ENCODE measurements at regions not wholly inside any gene's neighbourhood (a gene's known extent, or its start where the extent isn't known, plus 50 kb on each side); places are given as distances from the start of the nearest gene placed in this dataset.

DNA sequence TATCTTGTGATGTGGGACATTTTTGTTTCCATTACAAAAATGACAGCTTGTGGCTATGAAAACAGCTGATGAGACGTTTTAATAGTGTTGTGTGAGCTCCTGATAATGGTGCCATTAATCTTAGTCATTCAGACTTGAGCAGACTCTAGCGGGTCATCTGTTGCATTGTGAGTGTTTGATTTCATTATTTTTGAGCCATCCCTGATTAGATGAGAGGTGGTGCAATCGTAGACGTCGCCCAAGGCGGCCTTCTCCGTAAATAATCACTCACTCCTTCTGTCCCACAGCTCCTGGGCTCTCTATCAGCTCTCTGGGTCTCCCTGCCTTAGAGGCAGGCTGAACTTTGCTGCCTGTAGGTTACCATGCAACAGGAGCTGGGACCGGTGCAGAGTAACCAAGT is 528.0 kb upstream of the SGCG start:
- TF ChIP-seq, protein P1, sequence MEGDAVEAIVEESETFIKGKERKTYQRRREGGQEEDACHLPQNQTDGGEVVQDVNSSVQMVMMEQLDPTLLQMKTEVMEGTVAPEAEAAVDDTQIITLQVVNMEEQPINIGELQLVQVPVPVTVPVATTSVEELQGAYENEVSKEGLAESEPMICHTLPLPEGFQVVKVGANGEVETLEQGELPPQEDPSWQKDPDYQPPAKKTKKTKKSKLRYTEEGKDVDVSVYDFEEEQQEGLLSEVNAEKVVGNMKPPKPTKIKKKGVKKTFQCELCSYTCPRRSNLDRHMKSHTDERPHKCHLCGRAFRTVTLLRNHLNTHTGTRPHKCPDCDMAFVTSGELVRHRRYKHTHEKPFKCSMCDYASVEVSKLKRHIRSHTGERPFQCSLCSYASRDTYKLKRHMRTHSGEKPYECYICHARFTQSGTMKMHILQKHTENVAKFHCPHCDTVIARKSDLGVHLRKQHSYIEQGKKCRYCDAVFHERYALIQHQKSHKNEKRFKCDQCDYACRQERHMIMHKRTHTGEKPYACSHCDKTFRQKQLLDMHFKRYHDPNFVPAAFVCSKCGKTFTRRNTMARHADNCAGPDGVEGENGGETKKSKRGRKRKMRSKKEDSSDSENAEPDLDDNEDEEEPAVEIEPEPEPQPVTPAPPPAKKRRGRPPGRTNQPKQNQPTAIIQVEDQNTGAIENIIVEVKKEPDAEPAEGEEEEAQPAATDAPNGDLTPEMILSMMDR (conservative IDR thresholded peaks at IDR 0.05; ENCODE audit: low read length), result no peak
- no peak overlapping the region for H3K4me3 ChIP-seq (ENCODE audit: low read length)
- no peak for DNase-seq (ENCODE audit: low read depth)

DNA sequence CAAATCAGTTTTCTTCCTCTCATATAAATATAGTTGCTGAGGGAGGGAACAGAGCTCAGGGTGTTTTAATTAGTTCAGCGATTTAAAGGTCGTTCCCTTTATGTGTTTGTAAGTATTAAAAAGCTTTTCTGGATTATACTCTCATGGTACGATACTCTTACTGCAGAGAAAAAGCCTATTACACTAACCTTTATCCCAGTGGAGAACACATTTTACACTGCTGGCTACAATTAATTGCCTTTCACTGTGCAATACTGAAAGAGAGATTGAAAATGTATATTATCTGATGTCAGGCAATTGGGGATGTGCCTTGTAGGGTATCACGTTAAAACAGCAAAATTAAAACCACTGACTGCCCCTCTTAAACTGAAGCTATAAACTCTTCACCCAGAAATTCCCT is 526.9 kb upstream of the SGCG start:
- TF ChIP-seq, protein P1 (conservative IDR thresholded peaks at IDR 0.05; ENCODE audit: low read length), result no peak
- DNase-seq (ENCODE audit: low read depth), result no peak
- no peak overlapping the region for H3K4me3 ChIP-seq (ENCODE audit: low read length)

DNA sequence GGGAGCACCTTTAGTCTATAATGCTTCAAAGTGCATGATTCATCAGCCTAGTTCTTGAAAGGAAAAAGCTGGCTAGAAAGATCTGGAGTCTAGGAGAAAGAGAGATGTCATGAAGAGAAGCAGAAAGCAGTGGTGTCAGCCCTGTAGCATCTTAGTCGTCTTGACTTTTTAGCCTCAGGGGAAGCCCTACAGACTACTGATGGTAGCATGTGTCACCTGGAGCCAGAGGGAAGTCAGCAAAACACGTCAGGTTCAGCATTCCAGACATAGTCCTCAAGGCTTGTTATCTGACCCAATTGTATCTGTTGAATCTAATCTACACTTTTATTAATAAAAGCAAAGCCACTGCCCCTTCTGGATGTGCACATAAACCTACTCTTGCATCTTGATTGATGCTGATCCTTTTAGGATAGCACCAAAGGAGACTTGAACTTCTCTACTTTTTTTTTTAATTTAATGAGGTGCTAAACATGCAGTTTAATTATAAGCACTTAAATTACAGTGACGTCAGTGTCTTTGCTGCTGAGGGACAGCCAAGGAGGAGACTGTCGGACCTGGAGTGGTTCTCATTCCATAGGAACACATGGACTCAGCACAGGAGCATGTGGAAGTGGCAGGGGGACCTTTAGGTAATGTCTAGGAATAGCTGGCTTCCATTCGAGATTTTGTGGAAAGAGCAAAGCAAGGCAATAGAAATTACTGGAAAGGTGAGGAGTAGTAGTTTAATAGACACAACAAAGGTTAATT is 525.5 kb upstream of the SGCG start:
- TF ChIP-seq, protein P1 (conservative IDR thresholded peaks at IDR 0.05; ENCODE audit: low read length), result no peak
- H3K4me3 ChIP-seq (ENCODE audit: low read length), result no peak overlapping the region
- no peak for DNase-seq (ENCODE audit: low read depth)

DNA sequence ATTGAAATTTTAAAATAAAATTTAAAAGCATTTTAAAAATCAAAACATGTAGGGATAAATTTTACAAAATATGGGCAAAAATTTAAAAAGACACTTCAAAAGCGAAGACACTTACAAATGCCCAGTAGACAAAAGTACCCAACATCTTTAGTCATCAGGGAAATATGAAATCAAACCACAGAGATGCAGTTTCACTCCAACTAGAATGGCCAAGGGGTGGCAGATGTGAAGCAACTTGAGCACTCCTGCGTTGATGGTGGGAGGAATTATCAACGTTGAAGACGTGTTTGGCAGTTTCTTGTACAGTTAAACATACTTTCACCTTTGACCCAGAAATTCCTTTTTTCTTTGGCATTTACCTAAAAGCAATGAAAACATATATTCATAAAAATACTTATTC is 518.0 kb upstream of the SGCG start:
- no peak overlapping the region for H3K4me3 ChIP-seq (ENCODE audit: low read length)
- TF ChIP-seq, protein P1 (conservative IDR thresholded peaks at IDR 0.05; ENCODE audit: low read length), result no peak
- DNase-seq (ENCODE audit: low read depth), result no peak

DNA sequence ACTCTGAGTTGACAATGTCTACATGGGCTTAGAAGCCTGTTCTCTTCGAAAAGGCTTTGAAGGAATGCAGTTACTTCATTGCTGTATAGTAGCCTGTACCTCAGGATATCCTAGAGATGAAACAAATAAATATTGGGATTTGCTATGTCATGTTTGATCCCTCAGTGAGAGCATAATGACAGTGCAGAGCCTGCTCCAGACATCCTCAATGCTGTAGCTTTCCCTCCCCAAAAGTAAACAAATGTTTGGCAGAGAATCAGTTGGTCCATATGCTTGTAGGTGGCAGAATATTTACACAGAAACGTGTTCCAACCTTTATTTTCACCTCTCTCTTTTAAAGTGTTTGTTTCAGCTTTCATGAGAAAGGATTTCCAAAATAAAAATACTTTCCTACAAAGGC is 515.3 kb upstream of the SGCG start:
- H3K4me3 ChIP-seq (ENCODE audit: low read length), result no peak overlapping the region
- TF ChIP-seq, protein P1 (conservative IDR thresholded peaks at IDR 0.05; ENCODE audit: low read length), result no peak
- no peak for DNase-seq (ENCODE audit: low read depth)

DNA sequence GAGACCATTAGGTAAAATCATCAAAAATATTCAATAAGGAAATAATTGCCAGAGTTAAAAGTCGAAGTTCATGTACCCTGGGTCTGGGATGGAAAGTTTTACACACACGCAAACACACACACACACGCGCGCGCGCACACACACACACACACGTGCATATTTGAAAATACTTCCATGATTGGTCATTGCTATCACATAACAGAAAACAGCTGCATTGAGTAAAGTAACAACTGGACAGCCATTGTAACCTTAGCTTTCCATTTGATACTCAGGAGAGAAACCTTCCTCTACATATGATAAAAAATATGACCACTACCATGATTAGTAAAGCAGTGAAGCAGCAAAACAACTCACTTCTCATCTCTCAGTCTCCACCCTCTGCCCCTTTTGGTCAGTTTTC is 490.0 kb upstream of the SGCG start:
- H3K4me3 ChIP-seq (ENCODE audit: low read length), result no peak overlapping the region
- no peak for DNase-seq (ENCODE audit: low read depth)
- TF ChIP-seq, protein P1 (conservative IDR thresholded peaks at IDR 0.05; ENCODE audit: low read length), result no peak

DNA sequence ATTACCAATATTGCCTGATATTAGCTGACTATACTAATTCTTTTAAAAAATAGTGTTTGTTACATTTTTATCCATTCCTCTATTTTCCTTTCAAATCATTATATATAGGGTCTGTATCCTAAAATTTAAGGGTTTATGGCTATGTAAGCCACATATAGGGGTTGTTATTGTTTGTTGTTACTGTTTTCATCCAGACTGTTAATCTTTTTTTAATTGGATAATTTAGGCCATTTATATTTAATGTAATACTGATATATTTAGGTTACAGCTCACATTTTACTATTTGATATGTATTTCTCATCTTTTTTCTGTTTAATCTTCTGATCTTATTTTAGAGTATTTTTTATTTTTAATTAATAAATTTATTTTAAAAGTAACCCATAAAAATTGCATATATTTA is 487.1 kb upstream of the SGCG start:
- DNase-seq (ENCODE audit: low read depth), result no peak
- TF ChIP-seq, protein P1 (conservative IDR thresholded peaks at IDR 0.05; ENCODE audit: low read length), result no peak
- no peak overlapping the region for H3K4me3 ChIP-seq (ENCODE audit: low read length)

Measured in AG10803 (cell line).